K562 (cell line): ENCODE measurements at regions not wholly inside any gene's neighbourhood (a gene's known extent, or its start where the extent isn't known, plus 50 kb on each side); places are given as distances from the start of the nearest gene placed in this dataset.

Experiments used
- ARID1B ChIP-seq: fragments of 450-650 bp; IDR thresholded peaks from 2 replicates; pipeline ENCODE4 v1.6.1; 2016; ENCODE audit warnings: antibody characterized with exemption, mild to moderate bottlenecking, inconsistent platforms
- GTF2F1 ChIP-seq: IDR thresholded peaks from 2 replicates; pipeline ENCODE4 v1.6.1; 2011; ENCODE audit warnings: low read depth, low read length, improper control_type of control experiment
- JUNB ChIP-seq: fragments of 450-650 bp; formaldehyde crosslinking; conservative IDR thresholded peaks from 2 replicates; pipeline ENCODE4 v1.4.0; 2020; ENCODE audit warnings: mild to moderate bottlenecking
- KAT7 ChIP-seq: sonication (generic); formaldehyde crosslinking; IDR thresholded peaks from 2 replicates; pipeline ENCODE4 v1.8.0; 2022; ENCODE audit warnings: missing genetic modification reagents, mild to moderate bottlenecking, borderline replicate concordance
- RCOR1 ChIP-seq, 2 experiments: IDR thresholded peaks; 2 replicates each; pipeline ENCODE4 v1.6.1; 2012; ENCODE audit warnings: low read depth in 2 of 2, low read length in 2 of 2, borderline replicate concordance in 1 of 2, improper control_type of control experiment in 1 of 2
- RFX5 ChIP-seq: IDR thresholded peaks from 2 replicates; pipeline ENCODE4 v1.6.1; 2011; ENCODE audit warnings: low read depth, mild to moderate bottlenecking, improper control_type of control experiment, low read length
- SRF ChIP-seq, 2 experiments: fragments of 250-450, 450-650 bp in 1 of 2; sonication (Bioruptor Pico) in 1 of 2; sonication (generic) in 1 of 2; formaldehyde crosslinking; IDR thresholded peaks; 2 replicates each; pipeline versions ENCODE4 v1.5.0 to v1.5.1; 2020 to 2022; ENCODE audit warnings: mild to moderate bottlenecking in 1 of 2, missing genetic modification reagents in 1 of 2
- ZNF551 ChIP-seq: fragments of 250-450 bp; sonication (Bioruptor Pico); IDR thresholded peaks from 2 replicates; pipeline ENCODE4 v1.5.0; 2021; ENCODE audit warnings: mild to moderate bottlenecking, moderate library complexity
- TF ChIP-seq, protein P1 (sequence below), 3 experiments: IDR thresholded peaks in 2 of 3; conservative IDR thresholded peaks in 1 of 3; 2 replicates each; pipeline ENCODE4 v1.5.1; 2011 to 2012; ENCODE audit warnings: low read length in 3 of 3, mild to moderate bottlenecking in 3 of 3, control low read depth in 2 of 3, improper control_type of control experiment in 1 of 3, inconsistent platforms in 1 of 3, low read depth in 1 of 3, mixed read lengths in 1 of 3, moderate library complexity in 1 of 3; ENCODE audit not compliant: insufficient read depth in 2 of 3
- TF ChIP-seq, protein P2 (sequence below): sonication (generic); formaldehyde crosslinking; IDR thresholded peaks from 2 replicates; pipeline ENCODE4 v1.4.0; 2020; ENCODE audit warnings: mild to moderate bottlenecking, missing genetic modification reagents

DNA sequence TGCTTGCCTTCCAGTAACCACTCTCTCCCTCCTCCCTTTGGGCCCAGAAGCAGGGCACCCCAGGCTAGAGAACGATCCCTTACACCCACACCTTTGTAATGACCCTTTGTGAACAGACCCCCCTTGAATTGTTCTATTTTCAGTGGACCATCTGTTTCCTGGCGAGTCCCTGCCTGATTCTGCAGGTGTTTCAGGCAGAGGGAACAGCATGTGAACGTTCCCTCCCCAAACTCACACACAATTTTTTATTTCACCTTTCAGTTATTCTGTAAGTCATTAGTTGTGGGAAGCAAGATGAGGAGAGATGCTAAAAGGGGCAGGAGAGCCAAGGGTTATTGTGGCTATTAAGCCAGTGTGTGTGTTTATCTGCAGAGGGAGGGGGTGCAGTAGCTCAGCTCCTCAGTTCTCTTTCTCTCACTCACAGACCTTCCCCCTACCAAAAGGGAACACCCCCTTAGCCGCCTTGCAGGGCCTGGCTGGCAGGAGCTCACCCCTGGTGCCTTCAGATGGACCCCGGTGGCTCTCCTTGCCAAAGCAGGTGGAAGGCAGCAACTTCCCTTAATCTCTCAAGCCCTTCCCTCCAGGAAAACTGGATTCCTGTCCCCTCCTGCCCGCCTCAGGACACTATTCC is 64.8 kb upstream of the SPON1 start:
- TF ChIP-seq ARID1B (no peak), SRF (CRISPR knock-in tag; IDR thresholded peaks at IDR 0.05) (no peak), RCOR1 (IDR thresholded peaks at IDR 0.05; ENCODE audit: borderline replicate concordance in 1 of 2, low read depth in 2 of 2, low read length in 2 of 2) (no peak), KAT7 (CRISPR knock-in tag) (no peak), JUNB (CRISPR knock-in tag) (no peak), RFX5 (no peak), GTF2F1 (no peak), ZNF551 (CRISPR knock-in tag) (no peak)
- TF ChIP-seq, protein P1, sequence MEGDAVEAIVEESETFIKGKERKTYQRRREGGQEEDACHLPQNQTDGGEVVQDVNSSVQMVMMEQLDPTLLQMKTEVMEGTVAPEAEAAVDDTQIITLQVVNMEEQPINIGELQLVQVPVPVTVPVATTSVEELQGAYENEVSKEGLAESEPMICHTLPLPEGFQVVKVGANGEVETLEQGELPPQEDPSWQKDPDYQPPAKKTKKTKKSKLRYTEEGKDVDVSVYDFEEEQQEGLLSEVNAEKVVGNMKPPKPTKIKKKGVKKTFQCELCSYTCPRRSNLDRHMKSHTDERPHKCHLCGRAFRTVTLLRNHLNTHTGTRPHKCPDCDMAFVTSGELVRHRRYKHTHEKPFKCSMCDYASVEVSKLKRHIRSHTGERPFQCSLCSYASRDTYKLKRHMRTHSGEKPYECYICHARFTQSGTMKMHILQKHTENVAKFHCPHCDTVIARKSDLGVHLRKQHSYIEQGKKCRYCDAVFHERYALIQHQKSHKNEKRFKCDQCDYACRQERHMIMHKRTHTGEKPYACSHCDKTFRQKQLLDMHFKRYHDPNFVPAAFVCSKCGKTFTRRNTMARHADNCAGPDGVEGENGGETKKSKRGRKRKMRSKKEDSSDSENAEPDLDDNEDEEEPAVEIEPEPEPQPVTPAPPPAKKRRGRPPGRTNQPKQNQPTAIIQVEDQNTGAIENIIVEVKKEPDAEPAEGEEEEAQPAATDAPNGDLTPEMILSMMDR (IDR thresholded peaks at IDR 0.05 in 2 of 3, conservative IDR thresholded peaks at IDR 0.05 in 1 of 3; ENCODE audit: insufficient read depth in 2 of 3, low read depth in 1 of 3, low read length in 3 of 3), result no peak
- TF ChIP-seq, protein P2, sequence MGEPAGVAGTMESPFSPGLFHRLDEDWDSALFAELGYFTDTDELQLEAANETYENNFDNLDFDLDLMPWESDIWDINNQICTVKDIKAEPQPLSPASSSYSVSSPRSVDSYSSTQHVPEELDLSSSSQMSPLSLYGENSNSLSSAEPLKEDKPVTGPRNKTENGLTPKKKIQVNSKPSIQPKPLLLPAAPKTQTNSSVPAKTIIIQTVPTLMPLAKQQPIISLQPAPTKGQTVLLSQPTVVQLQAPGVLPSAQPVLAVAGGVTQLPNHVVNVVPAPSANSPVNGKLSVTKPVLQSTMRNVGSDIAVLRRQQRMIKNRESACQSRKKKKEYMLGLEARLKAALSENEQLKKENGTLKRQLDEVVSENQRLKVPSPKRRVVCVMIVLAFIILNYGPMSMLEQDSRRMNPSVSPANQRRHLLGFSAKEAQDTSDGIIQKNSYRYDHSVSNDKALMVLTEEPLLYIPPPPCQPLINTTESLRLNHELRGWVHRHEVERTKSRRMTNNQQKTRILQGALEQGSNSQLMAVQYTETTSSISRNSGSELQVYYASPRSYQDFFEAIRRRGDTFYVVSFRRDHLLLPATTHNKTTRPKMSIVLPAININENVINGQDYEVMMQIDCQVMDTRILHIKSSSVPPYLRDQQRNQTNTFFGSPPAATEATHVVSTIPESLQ (CRISPR knock-in tag), result no peak
